Activated naive CD8-positive, alpha-beta T cell treated with anti-CD3 and anti-CD28 coated beads, Interleukin-2, amount 50 U/mL, for 24 hours (primary cell): ENCODE measurements at regions not wholly inside any gene's neighbourhood (a gene's known extent, or its start where the extent isn't known, plus 50 kb on each side); places are given as distances from the start of the nearest gene placed in this dataset.

Source experiments
- ATAC-seq: fragments of 150-1000 bp; cut with Tn5 transposase; one replicate; pipeline ENCODE4 v1.10.0; 2021
- DNase-seq: peaks from one replicate; pipeline ENCODE4 v3.0.0; 2021
- H3K27ac Mint-ChIP-seq: one replicate; pipeline ENCODE4 v1.8.0; 2021; ENCODE audit warnings: mild to moderate bottlenecking, mixed read lengths
- H3K27me3 Mint-ChIP-seq: one replicate; pipeline ENCODE4 v1.8.0; 2021; ENCODE audit warnings: mixed read lengths
- H3K36me3 Mint-ChIP-seq: one replicate; pipeline ENCODE4 v1.8.0; 2021; ENCODE audit warnings: low read depth, mixed read lengths
- H3K4me1 Mint-ChIP-seq: one replicate; pipeline ENCODE4 v1.8.0; 2021; ENCODE audit warnings: mixed read lengths
- H3K4me3 Mint-ChIP-seq: one replicate; pipeline ENCODE4 v1.8.0; 2021; ENCODE audit warnings: mild to moderate bottlenecking, moderate library complexity, mixed read lengths
- H3K9me3 Mint-ChIP-seq: one replicate; pipeline ENCODE4 v1.8.0; 2021; ENCODE audit warnings: mixed read lengths

- ATAC-seq: no peak
- no peak for DNase-seq
- Mint-ChIP-seq H3K9me3 (peaks cover 16% of the 10 kb centered on the region), H3K27me3 (no peaks in the 10 kb centered on the region), H3K4me1 (no peaks in the 10 kb centered on the region), H3K36me3 (no peaks in the 10 kb centered on the region), H3K4me3 (no peak overlapping the region), H3K27ac (no peak overlapping the region)
Measured at GRCh38 chr10:21021231-21021630, 124.1 kb upstream of the NEBL start.

GRCh38 chr10:21020545-21020944, 123.4 kb upstream of the NEBL start:
- Mint-ChIP-seq H3K36me3 (no peaks in the 10 kb centered on the region), H3K4me3 (no peak overlapping the region), H3K9me3 (peaks cover 16% of the 10 kb centered on the region), H3K27ac (no peak overlapping the region), H3K27me3 (no peaks in the 10 kb centered on the region), H3K4me1 (no peaks in the 10 kb centered on the region)
- DNase-seq (peak; percentile 36), ATAC-seq (peak; percentile 49)

DNA sequence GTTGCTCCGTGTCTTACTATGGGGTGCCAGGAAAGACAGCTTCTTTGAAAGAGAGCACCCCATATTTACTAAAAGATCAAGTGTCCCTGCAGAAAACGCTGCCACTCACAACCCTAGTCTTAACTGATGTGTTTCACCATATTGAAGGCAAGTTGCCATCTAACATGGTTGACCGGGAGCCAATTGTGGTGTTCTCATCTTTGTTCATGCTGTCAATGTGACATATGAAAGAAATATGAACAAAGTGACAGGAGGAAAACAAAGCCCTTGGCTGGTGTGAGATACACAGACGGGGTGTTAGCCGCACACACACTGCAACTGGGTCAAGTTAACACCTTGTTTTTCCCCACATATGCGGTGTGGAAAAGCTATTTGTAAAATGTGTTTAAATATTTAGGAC, 122.3 kb upstream of the NEBL start:
- no peak for DNase-seq
- no peak for ATAC-seq
- H3K4me3 Mint-ChIP-seq: no peak overlapping the region
- peaks cover 16% of the 10 kb centered on the region for H3K9me3 Mint-ChIP-seq
- no peaks in the 10 kb centered on the region for H3K27me3 Mint-ChIP-seq
- no peaks in the 10 kb centered on the region for H3K36me3 Mint-ChIP-seq
- H3K27ac Mint-ChIP-seq: no peak overlapping the region
- no peaks in the 10 kb centered on the region for H3K4me1 Mint-ChIP-seq

- ATAC-seq (no peak), DNase-seq (no peak)
- Mint-ChIP-seq H3K27ac (no peak overlapping the region), H3K4me3 (no peak overlapping the region), H3K36me3 (no peaks in the 10 kb centered on the region), H3K4me1 (no peaks in the 10 kb centered on the region), H3K27me3 (no peaks in the 10 kb centered on the region), H3K9me3 (peaks cover 12% of the 10 kb centered on the region)
Measured at GRCh38 chr10:21015851-21016250, 118.7 kb upstream of the NEBL start.

DNA sequence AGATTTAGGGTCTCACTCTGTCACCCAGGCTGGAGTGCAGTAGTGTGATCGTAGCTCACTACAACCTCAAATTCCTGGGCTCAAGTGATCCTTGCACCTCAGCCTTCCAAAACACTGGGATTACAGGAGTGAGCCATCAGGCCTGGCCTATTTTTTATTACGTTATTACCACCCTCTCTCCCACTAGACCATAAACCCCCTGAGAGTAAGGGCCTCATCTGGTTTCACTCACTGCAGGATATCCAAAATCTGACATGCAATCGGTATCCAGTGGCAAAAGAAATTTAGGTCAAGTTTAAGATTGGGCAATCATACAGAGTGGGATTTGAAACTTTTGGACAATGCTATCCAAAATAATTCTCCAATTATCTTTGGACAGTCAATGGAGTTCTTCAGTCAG, 117.0 kb upstream of the NEBL start:
- peaks cover 2% of the 10 kb centered on the region for H3K9me3 Mint-ChIP-seq
- no peak for ATAC-seq
- no peaks in the 10 kb centered on the region for H3K4me1 Mint-ChIP-seq
- H3K27me3 Mint-ChIP-seq: no peaks in the 10 kb centered on the region
- DNase-seq: no peak
- H3K27ac Mint-ChIP-seq: no peak overlapping the region
- H3K36me3 Mint-ChIP-seq: no peaks in the 10 kb centered on the region
- no peak overlapping the region for H3K4me3 Mint-ChIP-seq

- no peaks in the 10 kb centered on the region for H3K9me3 Mint-ChIP-seq
- H3K36me3 Mint-ChIP-seq: no peaks in the 10 kb centered on the region
- ATAC-seq (no peak), DNase-seq (no peak)
- H3K4me3 Mint-ChIP-seq: no peak overlapping the region
- H3K27ac Mint-ChIP-seq: no peak overlapping the region
- no peaks in the 10 kb centered on the region for H3K4me1 Mint-ChIP-seq
- H3K27me3 Mint-ChIP-seq: peaks cover 2% of the 10 kb centered on the region
Measured at GRCh38 chr10:21011433-21012018, 114.4 kb upstream of the NEBL start.

DNA sequence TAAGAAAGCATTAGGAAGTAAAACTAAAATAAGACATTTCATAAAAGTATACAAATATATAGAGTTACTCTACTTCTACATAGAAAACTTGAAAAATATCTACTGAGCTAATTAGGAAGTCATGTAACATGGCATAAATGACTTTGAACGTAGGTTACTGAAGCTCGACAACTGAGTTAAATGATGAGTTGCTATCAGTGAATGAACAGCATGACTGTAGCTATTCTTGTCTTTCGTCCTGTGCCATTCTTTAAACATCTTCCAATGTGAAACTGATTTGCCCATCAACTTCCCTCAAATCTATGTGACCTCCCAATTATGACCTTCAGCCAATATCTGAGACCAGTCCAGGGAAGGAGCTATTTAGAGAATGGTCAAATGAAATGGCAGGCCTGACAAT, 113.5 kb upstream of the NEBL start:
- Mint-ChIP-seq H3K9me3 (no peaks in the 10 kb centered on the region), H3K4me1 (no peaks in the 10 kb centered on the region), H3K27me3 (peaks cover 2% of the 10 kb centered on the region), H3K4me3 (no peak overlapping the region), H3K27ac (no peak overlapping the region), H3K36me3 (no peaks in the 10 kb centered on the region)
- DNase-seq: no peak
- ATAC-seq: no peak

GRCh38 chr10:21003240-21003822, 106.2 kb upstream of the NEBL start:
- ATAC-seq: no peak
- Mint-ChIP-seq H3K4me1 (peaks cover 5% of the 10 kb centered on the region), H3K27ac (no peak overlapping the region), H3K9me3 (no peaks in the 10 kb centered on the region), H3K36me3 (no peaks in the 10 kb centered on the region), H3K27me3 (peaks cover 2% of the 10 kb centered on the region), H3K4me3 (no peak overlapping the region)
- DNase-seq: no peak

DNA sequence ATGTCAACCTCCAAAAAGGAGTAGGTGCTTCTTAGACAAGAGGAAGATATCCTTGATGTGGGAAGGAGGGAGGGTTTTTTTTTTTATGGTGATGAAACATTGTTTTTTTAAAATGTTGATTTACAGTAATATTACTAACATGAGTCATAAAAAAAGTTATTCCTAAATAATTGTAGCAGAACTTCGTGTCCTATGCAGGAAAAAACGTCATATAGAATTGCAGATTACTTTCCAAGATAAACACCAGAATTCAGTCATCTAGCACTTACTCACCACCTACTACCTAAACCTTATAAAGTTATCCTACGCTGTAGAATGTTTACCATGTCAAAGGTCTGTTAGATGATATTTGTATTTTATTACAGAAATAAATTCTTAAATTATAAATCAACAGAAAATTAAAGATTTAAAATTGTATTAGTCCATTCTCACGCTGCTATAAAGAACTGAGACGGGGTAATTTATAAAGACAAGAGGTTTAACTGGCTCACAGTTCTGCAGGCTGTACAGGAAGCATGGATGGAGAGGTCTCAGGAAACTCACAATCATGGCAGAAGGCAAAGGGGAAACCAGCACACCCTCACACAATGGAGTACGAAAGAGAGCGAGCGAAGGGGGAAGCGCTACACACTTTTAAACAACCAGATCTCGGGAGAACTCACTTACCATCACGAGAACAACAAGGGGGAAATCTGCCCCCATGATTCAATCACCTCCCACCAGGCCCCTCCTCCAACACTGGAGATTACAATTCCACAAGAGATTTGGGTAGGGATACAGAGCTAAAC, 105.2 kb upstream of the NEBL start:
- Mint-ChIP-seq H3K27me3 (peaks cover under 1% of the 10 kb centered on the region), H3K9me3 (no peaks in the 10 kb centered on the region), H3K4me1 (peaks cover 5% of the 10 kb centered on the region), H3K27ac (no peak overlapping the region), H3K4me3 (no peak overlapping the region), H3K36me3 (no peaks in the 10 kb centered on the region)
- ATAC-seq (no peak), DNase-seq (no peak)

DNA sequence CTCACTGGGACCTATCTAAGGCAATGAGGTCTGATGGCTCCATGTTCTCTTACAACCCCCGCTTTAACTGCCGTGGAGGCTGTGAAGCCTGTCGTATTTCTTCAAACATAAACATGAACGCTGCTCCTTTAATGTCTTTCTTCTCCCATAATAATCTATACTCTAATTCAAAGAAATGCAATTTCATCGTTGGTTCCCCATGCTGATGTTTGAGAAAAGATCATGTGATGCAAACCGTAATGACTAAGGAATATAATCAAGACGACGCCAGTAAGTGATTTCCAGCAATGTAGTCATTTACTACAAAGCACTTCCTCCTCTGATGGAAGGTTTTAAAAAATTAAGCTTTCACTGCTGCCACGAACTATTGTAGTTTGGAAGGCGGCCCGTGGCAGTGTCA, 102.6 kb upstream of the NEBL start:
- Mint-ChIP-seq H3K36me3 (no peaks in the 10 kb centered on the region), H3K9me3 (no peaks in the 10 kb centered on the region), H3K4me3 (no peak overlapping the region), H3K4me1 (peaks cover 5% of the 10 kb centered on the region), H3K27me3 (no peaks in the 10 kb centered on the region), H3K27ac (no peak overlapping the region)
- DNase-seq (no peak), ATAC-seq (no peak)

GRCh38 chr10:20998036-20998435, 100.9 kb upstream of the NEBL start:
- no peaks in the 10 kb centered on the region for H3K27me3 Mint-ChIP-seq
- no peak overlapping the region for H3K27ac Mint-ChIP-seq
- no peak overlapping the region for H3K4me3 Mint-ChIP-seq
- H3K4me1 Mint-ChIP-seq: peaks cover 5% of the 10 kb centered on the region
- DNase-seq (no peak), ATAC-seq (no peak)
- no peaks in the 10 kb centered on the region for H3K9me3 Mint-ChIP-seq
- H3K36me3 Mint-ChIP-seq: no peaks in the 10 kb centered on the region

DNA sequence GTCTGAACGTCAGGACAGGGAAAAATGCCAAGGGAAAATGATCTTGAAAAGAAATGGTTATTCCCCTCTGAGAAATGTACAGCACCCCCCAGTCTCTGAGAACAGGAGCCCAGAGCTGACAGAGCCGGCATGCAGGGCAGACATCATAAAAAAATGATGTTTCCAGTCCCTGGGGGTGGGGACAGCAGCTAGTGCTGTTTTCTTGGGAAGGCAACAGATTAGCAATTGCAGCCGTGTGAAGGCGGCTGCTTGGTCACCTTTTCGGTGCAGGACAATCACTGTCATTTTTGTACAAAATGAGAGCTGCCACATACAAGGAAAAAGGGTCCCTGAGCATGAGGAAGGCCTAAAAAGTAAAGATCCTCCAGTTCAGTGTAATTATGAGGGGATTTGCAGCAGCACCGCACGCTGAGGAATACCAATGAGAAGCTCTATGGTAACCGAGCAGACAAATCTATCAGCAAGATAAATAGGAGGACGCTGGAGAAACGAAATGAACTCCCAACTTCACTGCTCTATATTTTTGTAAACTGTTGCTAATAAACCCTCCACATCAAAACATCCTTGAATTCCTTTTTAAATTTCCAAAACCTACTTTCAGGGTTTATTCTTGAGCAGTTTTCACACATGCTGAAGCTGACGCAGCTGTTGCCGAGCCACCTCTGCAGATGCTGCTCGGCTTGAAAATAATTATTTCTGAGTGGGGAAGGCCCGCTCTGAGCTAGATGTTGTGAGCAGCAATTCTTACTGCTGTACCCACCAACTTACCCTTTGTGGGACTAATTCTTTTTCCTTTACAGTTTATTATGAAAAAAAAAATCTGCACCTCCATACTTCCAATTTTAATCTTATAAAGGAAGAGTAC, 98.2 kb upstream of the NEBL start:
- DNase-seq: no peak
- Mint-ChIP-seq H3K27me3 (no peaks in the 10 kb centered on the region), H3K9me3 (no peaks in the 10 kb centered on the region), H3K36me3 (no peaks in the 10 kb centered on the region), H3K4me1 (no peaks in the 10 kb centered on the region), H3K27ac (no peak overlapping the region), H3K4me3 (no peak overlapping the region)
- no peak for ATAC-seq

DNA sequence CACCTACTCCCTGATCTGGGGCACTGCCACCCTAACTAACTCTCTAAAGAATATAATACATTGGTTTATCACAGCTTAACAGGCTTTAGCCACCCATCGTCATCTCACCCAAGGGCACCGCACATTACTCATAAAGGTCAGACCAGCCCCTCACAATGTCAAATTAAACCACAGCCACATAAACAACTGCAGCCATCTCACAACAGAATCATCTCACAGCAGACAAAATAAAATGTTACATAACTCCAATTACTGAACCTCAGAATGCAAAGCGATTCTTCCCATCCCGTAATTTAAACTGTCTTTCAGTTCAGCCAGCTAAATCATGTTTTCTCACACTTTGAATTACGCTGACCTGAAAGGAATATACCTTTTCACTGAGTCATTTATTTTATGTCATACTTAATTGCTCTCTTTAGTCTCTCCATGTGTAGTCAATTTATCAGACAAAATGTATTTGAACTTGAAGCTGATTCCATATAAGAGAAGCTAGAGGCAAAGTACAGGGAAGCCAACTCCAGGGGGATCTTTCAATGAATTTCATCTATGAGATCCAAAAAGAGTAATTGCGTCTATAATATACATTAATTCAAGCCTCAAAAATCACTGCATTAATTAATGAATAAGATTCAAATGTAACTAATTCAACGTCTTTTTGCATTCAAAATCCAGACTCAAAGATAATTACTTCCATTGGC, 96.9 kb upstream of the NEBL start:
- H3K27me3 Mint-ChIP-seq: no peaks in the 10 kb centered on the region
- H3K4me3 Mint-ChIP-seq: no peak overlapping the region
- H3K4me1 Mint-ChIP-seq: no peaks in the 10 kb centered on the region
- no peak for DNase-seq
- ATAC-seq: no peak
- no peaks in the 10 kb centered on the region for H3K9me3 Mint-ChIP-seq
- no peak overlapping the region for H3K27ac Mint-ChIP-seq
- H3K36me3 Mint-ChIP-seq: no peaks in the 10 kb centered on the region

DNA sequence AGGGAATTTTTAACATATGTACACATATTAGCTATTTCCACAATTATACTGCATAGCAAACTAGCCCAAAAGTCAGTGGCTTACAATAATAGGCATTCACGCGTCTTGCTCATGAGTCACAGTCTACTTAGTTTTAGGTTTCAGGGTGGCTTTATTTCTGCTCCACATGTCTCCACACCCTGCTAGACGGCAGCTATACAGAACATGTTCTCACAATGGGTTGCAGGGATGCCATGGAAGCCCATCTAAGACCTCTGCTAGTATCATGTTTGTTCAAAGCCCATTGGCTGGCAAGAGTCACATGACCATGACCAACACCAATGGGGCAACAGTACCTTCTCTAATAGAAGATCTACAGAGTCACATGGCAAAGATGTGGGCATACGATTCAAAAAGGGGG, 96.3 kb upstream of the NEBL start:
- Mint-ChIP-seq H3K36me3 (no peaks in the 10 kb centered on the region), H3K27me3 (no peaks in the 10 kb centered on the region), H3K4me1 (no peaks in the 10 kb centered on the region), H3K9me3 (no peaks in the 10 kb centered on the region), H3K27ac (no peak overlapping the region), H3K4me3 (no peak overlapping the region)
- no peak for DNase-seq
- no peak for ATAC-seq
